ENCODE measurements at regions not wholly inside any gene's neighbourhood (a gene's known extent, or its start where the extent isn't known, plus 50 kb on each side); places are given as distances from the start of the nearest gene placed in this dataset.

- DNase-seq, result no peak
Measured at GRCh38 chr3:141418751-141419150, 50.4 kb downstream of the ZBTB38 start.

- DNase-seq, result no peak
Measured at GRCh38 chr3:141419946-141420345, 51.6 kb downstream of the ZBTB38 start.

GRCh38 chr3:141421186-141421585 is 52.9 kb downstream of the ZBTB38 start:
- no peak for DNase-seq

GRCh38 chr3:141421639-141422319 is 53.5 kb downstream of the ZBTB38 start:
- no peak for DNase-seq

GRCh38 chr3:141422961-141423582 is 54.8 kb downstream of the ZBTB38 start:
- DNase-seq, result no peak

GRCh38 chr3:141425523-141426233 is 57.4 kb downstream of the ZBTB38 start:
- no peak for DNase-seq

- DNase-seq, result peak; percentile 70
Measured at GRCh38 chr3:141426404-141427034, 58.2 kb downstream of the ZBTB38 start.

- no peak for DNase-seq
Measured at GRCh38 chr3:141427764-141428163, 59.1 kb upstream of the RASA2 start.

- DNase-seq, result no peak
Measured at GRCh38 chr3:141429371-141430035, 57.3 kb upstream of the RASA2 start.

GRCh38 chr3:141430316-141430715 is 56.5 kb upstream of the RASA2 start:
- DNase-seq, result no peak

- no peak for DNase-seq
Measured at GRCh38 chr3:141431411-141432378, 55.1 kb upstream of the RASA2 start.

- no peak for DNase-seq
Measured at GRCh38 chr3:141432904-141433303, 53.9 kb upstream of the RASA2 start.

GRCh38 chr3:141434255-141434654 is 52.6 kb upstream of the RASA2 start:
- DNase-seq, result no peak

GRCh38 chr3:141436180-141436579 is 50.6 kb upstream of the RASA2 start:
- peak; percentile 84 for DNase-seq

Data from hematopoietic multipotent progenitor cell treated with erythropoietin and hydrocortisone succinate and interleukin-3 and kit ligand, for 8 days (in vitro differentiated cells).